KMS-11 (cell line): ENCODE measurements at regions not wholly inside any gene's neighbourhood (a gene's known extent, or its start where the extent isn't known, plus 50 kb on each side); places are given as distances from the start of the nearest gene placed in this dataset.

Source experiments
- H2AFZ ChIP-seq: fragments of 200-600 bp; sonication (generic); 2 replicates; pipeline ENCODE4 v1.6.1; 2016; ENCODE audit warnings: antibody characterized with exemption, mixed run types, low read depth
- H3K27ac ChIP-seq: fragments of 200-600 bp; sonication (generic); 2 replicates; pipeline ENCODE4 v1.6.1; 2016; ENCODE audit warnings: mild to moderate bottlenecking, mixed run types
- H3K27me3 ChIP-seq: fragments of 200-600 bp; sonication (generic); 2 replicates; pipeline ENCODE4 v1.6.1; 2017; ENCODE audit warnings: mild to moderate bottlenecking, low read depth, mixed run types, moderate library complexity; ENCODE audit not compliant: insufficient read depth
- H3K36me3 ChIP-seq: fragments of 200-600 bp; sonication (generic); 2 replicates; pipeline ENCODE4 v1.6.1; 2017; ENCODE audit warnings: mild to moderate bottlenecking, mixed run types; ENCODE audit not compliant: insufficient read depth
- H3K4me1 ChIP-seq: fragments of 200-600 bp; sonication (generic); 2 replicates; pipeline ENCODE4 v1.6.1; 2016; ENCODE audit warnings: mild to moderate bottlenecking, low read depth, mixed run types; ENCODE audit not compliant: poor library complexity, severe bottlenecking
- H3K4me2 ChIP-seq: fragments of 200-600 bp; sonication (generic); 2 replicates; pipeline ENCODE4 v1.7.0; 2016; ENCODE audit warnings: mild to moderate bottlenecking, mixed run types
- H3K4me3 ChIP-seq: fragments of 200-600 bp; sonication (generic); IDR thresholded peaks from 2 replicates; pipeline ENCODE4 v1.6.1; 2017; ENCODE audit warnings: low read depth, low read length, mixed read lengths; ENCODE audit not compliant: insufficient read depth
- H3K79me2 ChIP-seq: fragments of 200-600 bp; sonication (generic); 2 replicates; pipeline ENCODE4 v1.6.1; 2016; ENCODE audit warnings: low read depth, mixed run types; ENCODE audit not compliant: insufficient read depth
- H3K9ac ChIP-seq: fragments of 200-600 bp; sonication (generic); 2 replicates; pipeline ENCODE4 v1.6.1; 2016; ENCODE audit warnings: mild to moderate bottlenecking, mixed run types
- H4K20me1 ChIP-seq: fragments of 200-600 bp; sonication (generic); 2 replicates; pipeline ENCODE4 v1.6.1; 2016; ENCODE audit warnings: mild to moderate bottlenecking, mixed run types; ENCODE audit not compliant: insufficient read depth
- TF ChIP-seq, protein P1 (sequence below): fragments of 200-600 bp; sonication (generic); conservative IDR thresholded peaks from 2 replicates; pipeline ENCODE4 v1.6.1; 2017; ENCODE audit warnings: low read depth, mild to moderate bottlenecking, antibody characterized with exemption, low read length, moderate library complexity, mixed read lengths

GRCh38 chr2:56539618-56540017 lies 355.8 kb downstream of the CCDC85A start:
- Histone ChIP-seq H3K9ac (no peak overlapping the region), H3K4me3 (no peak overlapping the region), H3K27me3 (no peaks in the 10 kb centered on the region), H3K4me1 (no peaks in the 10 kb centered on the region), H3K4me2 (no peak overlapping the region), H2AFZ (no peak overlapping the region), H4K20me1 (no peaks in the 10 kb centered on the region), H3K36me3 (no peaks in the 10 kb centered on the region), H3K79me2 (no peaks in the 10 kb centered on the region), H3K27ac (no peak overlapping the region)
- TF ChIP-seq, protein P1, sequence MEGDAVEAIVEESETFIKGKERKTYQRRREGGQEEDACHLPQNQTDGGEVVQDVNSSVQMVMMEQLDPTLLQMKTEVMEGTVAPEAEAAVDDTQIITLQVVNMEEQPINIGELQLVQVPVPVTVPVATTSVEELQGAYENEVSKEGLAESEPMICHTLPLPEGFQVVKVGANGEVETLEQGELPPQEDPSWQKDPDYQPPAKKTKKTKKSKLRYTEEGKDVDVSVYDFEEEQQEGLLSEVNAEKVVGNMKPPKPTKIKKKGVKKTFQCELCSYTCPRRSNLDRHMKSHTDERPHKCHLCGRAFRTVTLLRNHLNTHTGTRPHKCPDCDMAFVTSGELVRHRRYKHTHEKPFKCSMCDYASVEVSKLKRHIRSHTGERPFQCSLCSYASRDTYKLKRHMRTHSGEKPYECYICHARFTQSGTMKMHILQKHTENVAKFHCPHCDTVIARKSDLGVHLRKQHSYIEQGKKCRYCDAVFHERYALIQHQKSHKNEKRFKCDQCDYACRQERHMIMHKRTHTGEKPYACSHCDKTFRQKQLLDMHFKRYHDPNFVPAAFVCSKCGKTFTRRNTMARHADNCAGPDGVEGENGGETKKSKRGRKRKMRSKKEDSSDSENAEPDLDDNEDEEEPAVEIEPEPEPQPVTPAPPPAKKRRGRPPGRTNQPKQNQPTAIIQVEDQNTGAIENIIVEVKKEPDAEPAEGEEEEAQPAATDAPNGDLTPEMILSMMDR: no peak

- Histone ChIP-seq H3K9ac (no peak overlapping the region), H4K20me1 (no peaks in the 10 kb centered on the region), H3K4me2 (no peak overlapping the region), H3K27me3 (no peaks in the 10 kb centered on the region), H3K4me3 (no peak overlapping the region), H3K36me3 (no peaks in the 10 kb centered on the region), H3K27ac (no peak overlapping the region), H2AFZ (no peak overlapping the region), H3K79me2 (no peaks in the 10 kb centered on the region), H3K4me1 (no peaks in the 10 kb centered on the region)
- TF ChIP-seq, protein P1: no peak
Measured at GRCh38 chr2:56540467-56540866, 356.7 kb downstream of the CCDC85A start.

DNA sequence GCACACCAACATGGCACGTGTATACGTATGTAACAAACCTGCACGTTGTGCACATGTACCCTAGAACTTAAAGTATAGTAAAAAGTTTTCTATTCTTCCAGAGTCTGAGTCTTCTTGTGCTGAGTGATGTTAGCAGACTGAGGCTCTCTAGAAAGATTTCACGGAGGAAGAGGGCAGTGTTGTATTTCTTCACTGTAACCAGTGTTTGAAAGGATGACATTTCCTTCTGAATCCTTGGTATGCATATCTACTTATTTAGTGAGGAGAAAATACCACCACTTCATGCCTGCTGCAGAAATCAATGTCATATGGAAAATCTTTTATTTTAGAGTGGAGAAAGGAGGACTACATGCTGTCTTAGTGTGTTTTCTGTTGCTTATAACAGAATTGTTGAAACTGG lies 357.1 kb downstream of the CCDC85A start:
- Histone ChIP-seq H3K4me2 (no peak overlapping the region), H3K4me3 (no peak overlapping the region), H3K4me1 (no peaks in the 10 kb centered on the region), H3K27me3 (no peaks in the 10 kb centered on the region), H3K9ac (no peak overlapping the region), H3K79me2 (no peaks in the 10 kb centered on the region), H3K27ac (no peak overlapping the region), H2AFZ (no peak overlapping the region), H4K20me1 (no peaks in the 10 kb centered on the region), H3K36me3 (no peaks in the 10 kb centered on the region)
- TF ChIP-seq, protein P1: no peak

- no peak overlapping the region for H3K9ac ChIP-seq
- no peak overlapping the region for H2AFZ ChIP-seq
- no peaks in the 10 kb centered on the region for H3K36me3 ChIP-seq
- H4K20me1 ChIP-seq: no peaks in the 10 kb centered on the region
- no peaks in the 10 kb centered on the region for H3K79me2 ChIP-seq
- TF ChIP-seq, protein P1: no peak
- H3K4me3 ChIP-seq: no peak overlapping the region
- H3K27me3 ChIP-seq: no peaks in the 10 kb centered on the region
- no peak overlapping the region for H3K4me2 ChIP-seq
- H3K27ac ChIP-seq: no peak overlapping the region
- no peaks in the 10 kb centered on the region for H3K4me1 ChIP-seq
Measured at GRCh38 chr2:56542213-56542612, 358.4 kb downstream of the CCDC85A start.
